KMS-11 (cell line): ENCODE measurements at regions not wholly inside any gene's neighbourhood (a gene's known extent, or its start where the extent isn't known, plus 50 kb on each side); places are given as distances from the start of the nearest gene placed in this dataset.

Source experiments
- H2AFZ ChIP-seq: fragments of 200-600 bp; sonication (generic); 2 replicates; pipeline ENCODE4 v1.6.1; 2016; ENCODE audit warnings: antibody characterized with exemption, mixed run types, low read depth
- H3K27ac ChIP-seq: fragments of 200-600 bp; sonication (generic); 2 replicates; pipeline ENCODE4 v1.6.1; 2016; ENCODE audit warnings: mild to moderate bottlenecking, mixed run types
- H3K27me3 ChIP-seq: fragments of 200-600 bp; sonication (generic); 2 replicates; pipeline ENCODE4 v1.6.1; 2017; ENCODE audit warnings: mild to moderate bottlenecking, low read depth, mixed run types, moderate library complexity; ENCODE audit not compliant: insufficient read depth
- H3K36me3 ChIP-seq: fragments of 200-600 bp; sonication (generic); 2 replicates; pipeline ENCODE4 v1.6.1; 2017; ENCODE audit warnings: mild to moderate bottlenecking, mixed run types; ENCODE audit not compliant: insufficient read depth
- H3K4me1 ChIP-seq: fragments of 200-600 bp; sonication (generic); 2 replicates; pipeline ENCODE4 v1.6.1; 2016; ENCODE audit warnings: mild to moderate bottlenecking, low read depth, mixed run types; ENCODE audit not compliant: poor library complexity, severe bottlenecking
- H3K4me2 ChIP-seq: fragments of 200-600 bp; sonication (generic); 2 replicates; pipeline ENCODE4 v1.7.0; 2016; ENCODE audit warnings: mild to moderate bottlenecking, mixed run types
- H3K4me3 ChIP-seq: fragments of 200-600 bp; sonication (generic); IDR thresholded peaks from 2 replicates; pipeline ENCODE4 v1.6.1; 2017; ENCODE audit warnings: low read depth, low read length, mixed read lengths; ENCODE audit not compliant: insufficient read depth
- H3K79me2 ChIP-seq: fragments of 200-600 bp; sonication (generic); 2 replicates; pipeline ENCODE4 v1.6.1; 2016; ENCODE audit warnings: low read depth, mixed run types; ENCODE audit not compliant: insufficient read depth
- H3K9ac ChIP-seq: fragments of 200-600 bp; sonication (generic); 2 replicates; pipeline ENCODE4 v1.6.1; 2016; ENCODE audit warnings: mild to moderate bottlenecking, mixed run types
- H4K20me1 ChIP-seq: fragments of 200-600 bp; sonication (generic); 2 replicates; pipeline ENCODE4 v1.6.1; 2016; ENCODE audit warnings: mild to moderate bottlenecking, mixed run types; ENCODE audit not compliant: insufficient read depth
- CTCF ChIP-seq: fragments of 200-600 bp; sonication (generic); conservative IDR thresholded peaks from 2 replicates; pipeline ENCODE4 v1.6.1; 2017; ENCODE audit warnings: low read depth, mild to moderate bottlenecking, antibody characterized with exemption, low read length, moderate library complexity, mixed read lengths

- no peaks in the 10 kb centered on the region for H3K36me3 ChIP-seq
- no peak overlapping the region for H3K27ac ChIP-seq
- no peak overlapping the region for H3K4me3 ChIP-seq
- TF ChIP-seq CTCF = no peak
- H3K4me1 ChIP-seq = no peaks in the 10 kb centered on the region
- no peak overlapping the region for H3K4me2 ChIP-seq
- H3K79me2 ChIP-seq = no peaks in the 10 kb centered on the region
- no peak overlapping the region for H2AFZ ChIP-seq
- H3K9ac ChIP-seq = no peak overlapping the region
- no peaks in the 10 kb centered on the region for H4K20me1 ChIP-seq
- no peaks in the 10 kb centered on the region for H3K27me3 ChIP-seq
Measured at GRCh38 chr14:49982082-49982481, 89.2 kb downstream of the ARF6 start.

- Histone ChIP-seq H3K4me3 (no peak overlapping the region), H3K27me3 (no peaks in the 10 kb centered on the region), H3K79me2 (no peaks in the 10 kb centered on the region), H4K20me1 (no peaks in the 10 kb centered on the region), H3K4me1 (no peaks in the 10 kb centered on the region), H2AFZ (no peak overlapping the region), H3K4me2 (no peak overlapping the region), H3K27ac (no peak overlapping the region), H3K9ac (no peak overlapping the region), H3K36me3 (no peaks in the 10 kb centered on the region)
- TF ChIP-seq CTCF = no peak
Measured at GRCh38 chr14:49982501-49982951, 89.6 kb downstream of the ARF6 start.

- no peak for TF ChIP-seq CTCF
Measured at GRCh38 chr14:49984424-49984823, 91.5 kb downstream of the ARF6 start.

GRCh38 chr14:49986343-49987014, 93.6 kb downstream of the ARF6 start:
- H3K4me3 ChIP-seq = no peak overlapping the region
- H3K9ac ChIP-seq = no peak overlapping the region
- TF ChIP-seq CTCF = no peak
- no peaks in the 10 kb centered on the region for H3K27me3 ChIP-seq
- H2AFZ ChIP-seq = no peak overlapping the region
- no peak overlapping the region for H3K27ac ChIP-seq
- no peaks in the 10 kb centered on the region for H3K36me3 ChIP-seq
- no peaks in the 10 kb centered on the region for H3K4me1 ChIP-seq
- H3K79me2 ChIP-seq = no peaks in the 10 kb centered on the region
- H4K20me1 ChIP-seq = no peaks in the 10 kb centered on the region
- H3K4me2 ChIP-seq = no peak overlapping the region

More at GRCh38 chr14:49984424-49984823, 91.5 kb downstream of the ARF6 start:
- no peak overlapping the region for H2AFZ ChIP-seq
- H3K4me1 ChIP-seq = no peaks in the 10 kb centered on the region
- no peaks in the 10 kb centered on the region for H3K36me3 ChIP-seq
- H4K20me1 ChIP-seq = no peaks in the 10 kb centered on the region
- no peak overlapping the region for H3K4me3 ChIP-seq
- H3K4me2 ChIP-seq = no peak overlapping the region
- no peaks in the 10 kb centered on the region for H3K79me2 ChIP-seq
- no peak overlapping the region for H3K9ac ChIP-seq
- H3K27ac ChIP-seq = no peak overlapping the region
- H3K27me3 ChIP-seq = no peaks in the 10 kb centered on the region
